HG02840 (cell line): ENCODE measurements at regions not wholly inside any gene's neighbourhood (a gene's known extent, or its start where the extent isn't known, plus 50 kb on each side); places are given as distances from the start of the nearest gene placed in this dataset.

ENCODE experiments used
- ATAC-seq: cut with Tn5 transposase; IDR thresholded peaks from one replicate; pipeline ENCODE4 v1.9.1; 2021; ENCODE audit warnings: mild to moderate bottlenecking, moderate library complexity, moderate number of reproducible peaks; ENCODE audit not compliant: unreplicated experiment, low FRiP score

DNA sequence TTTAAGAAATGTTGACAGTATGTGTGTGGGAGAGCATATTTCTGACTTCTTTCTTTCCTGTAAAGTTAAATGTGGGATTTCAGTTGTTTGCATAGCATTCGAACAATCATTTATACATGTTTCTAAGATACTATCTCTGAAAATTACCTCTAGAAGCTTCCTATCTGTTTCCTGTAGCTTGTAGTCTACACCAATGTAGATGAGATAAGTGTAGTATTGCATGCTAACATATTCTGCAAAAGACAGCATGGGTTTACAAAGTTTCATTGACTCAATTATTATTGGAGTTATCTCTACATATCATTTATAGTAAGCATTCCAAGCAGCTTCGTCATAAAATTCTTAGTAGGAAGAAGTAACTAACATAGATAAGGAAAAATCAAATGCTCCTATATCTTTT, 98.9 kb upstream of the DPYD start:
- no peak for ATAC-seq

DNA sequence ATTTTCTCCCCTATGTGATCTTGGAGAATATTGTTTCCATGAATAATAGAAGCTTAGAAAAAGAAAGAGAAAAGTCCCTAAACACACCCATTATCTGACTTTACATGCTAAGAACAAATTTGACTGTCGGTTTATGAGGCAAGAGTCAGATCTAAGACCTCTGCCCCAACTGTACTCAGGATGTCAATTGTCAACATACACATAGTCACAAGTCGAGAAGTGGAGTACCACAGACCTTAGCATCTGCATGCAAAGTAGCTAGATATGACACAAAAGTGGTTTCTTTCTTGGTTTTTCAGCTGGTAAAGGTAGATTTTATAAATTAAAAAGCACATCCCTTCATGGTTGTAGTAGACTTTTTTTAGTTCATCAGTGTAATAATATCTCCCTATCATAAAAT, 97.2 kb upstream of the DPYD start:
- ATAC-seq: no peak

DNA sequence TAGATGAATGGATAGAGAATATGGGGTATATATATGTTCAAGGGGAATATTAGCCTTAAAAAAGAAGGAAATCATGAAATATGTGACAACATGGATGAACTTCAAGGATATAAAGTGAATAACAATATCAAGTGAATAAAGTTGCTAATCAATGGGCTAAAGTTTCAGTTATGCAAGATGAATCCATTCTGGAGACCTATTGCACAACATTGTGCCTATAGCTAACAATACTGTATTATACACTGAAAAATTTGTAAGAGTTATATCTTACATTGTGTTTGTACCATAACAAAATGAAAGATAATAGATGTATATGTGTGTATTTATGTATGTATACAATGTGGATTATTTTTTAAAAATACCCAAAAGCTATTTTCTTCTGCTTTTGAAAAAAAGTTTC, 96.3 kb upstream of the DPYD start:
- no peak for ATAC-seq

DNA sequence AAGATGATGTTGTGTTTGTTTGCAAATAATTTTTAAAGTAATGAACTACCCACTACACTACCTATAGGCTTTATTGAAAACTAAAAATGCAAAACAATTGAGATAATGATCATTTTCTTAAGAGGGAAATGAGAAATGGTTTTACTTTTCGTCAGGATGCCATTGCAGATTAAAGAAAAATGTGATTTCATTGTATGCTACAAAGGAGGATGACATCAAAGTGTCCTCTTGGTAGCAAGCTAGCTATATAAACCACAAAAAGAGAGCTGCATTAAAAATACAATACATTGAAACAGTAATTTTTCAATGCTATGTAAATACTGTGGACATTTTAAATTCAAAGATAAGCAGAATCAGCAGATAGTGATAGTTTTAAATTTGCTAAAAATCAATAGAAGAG, 87.5 kb upstream of the DPYD start:
- no peak for ATAC-seq

DNA sequence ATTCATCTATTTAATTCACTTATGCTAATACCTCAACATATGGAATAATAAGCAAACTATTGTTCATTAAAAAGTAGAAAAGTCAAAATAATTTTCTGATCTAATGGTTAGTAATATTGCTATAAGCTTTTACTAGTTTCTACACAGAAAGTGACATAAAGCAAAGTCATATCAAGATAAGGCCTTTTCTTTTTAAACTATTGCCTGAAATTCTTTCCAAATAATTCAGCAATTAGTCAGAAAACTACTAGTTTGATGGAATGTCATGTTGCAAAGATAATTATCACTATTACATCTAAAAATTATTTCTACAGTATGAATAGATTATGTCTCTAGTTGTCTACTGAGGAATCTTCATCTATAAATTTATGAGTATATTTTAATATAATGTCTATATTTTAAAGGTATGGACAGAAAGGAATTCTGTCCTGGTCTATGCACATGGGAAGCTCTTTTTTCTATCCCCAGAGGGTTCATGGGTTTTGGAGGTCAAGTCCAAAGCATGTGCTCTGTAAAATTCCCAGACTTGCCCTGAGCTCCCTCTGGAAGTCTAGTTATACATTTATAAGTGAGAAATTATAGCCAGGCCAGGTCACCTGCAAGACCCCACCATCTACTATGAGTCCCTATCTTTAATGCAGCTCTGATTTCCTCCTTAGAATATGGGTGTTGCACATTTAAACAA, 84.6 kb upstream of the DPYD start:
- ATAC-seq: no peak

DNA sequence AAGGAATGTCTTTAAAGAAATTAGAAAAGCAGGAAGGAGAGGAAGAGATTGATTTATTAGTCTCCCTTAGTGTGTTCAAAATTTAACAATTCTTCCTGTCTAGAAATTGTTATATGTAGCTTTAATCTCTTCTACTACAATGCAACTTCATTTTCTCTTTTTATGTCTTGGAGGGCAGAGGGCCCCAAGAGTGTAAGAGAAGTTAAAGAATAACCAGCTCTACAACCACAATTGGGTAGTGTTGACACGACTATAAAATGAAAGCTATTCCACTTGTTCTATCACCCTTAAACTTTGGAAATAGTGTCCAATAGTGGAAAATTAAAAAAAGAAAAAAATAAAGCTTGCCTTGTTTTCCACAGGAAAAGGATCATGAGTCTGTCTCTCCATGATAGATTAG, 82.6 kb upstream of the DPYD start:
- ATAC-seq: no peak

GRCh38 chr1:98002288-98002687, 81.5 kb upstream of the DPYD start:
- no peak for ATAC-seq

- no peak for ATAC-seq
Observed at GRCh38 chr1:98001764-98002163, 80.9 kb upstream of the DPYD start.

DNA sequence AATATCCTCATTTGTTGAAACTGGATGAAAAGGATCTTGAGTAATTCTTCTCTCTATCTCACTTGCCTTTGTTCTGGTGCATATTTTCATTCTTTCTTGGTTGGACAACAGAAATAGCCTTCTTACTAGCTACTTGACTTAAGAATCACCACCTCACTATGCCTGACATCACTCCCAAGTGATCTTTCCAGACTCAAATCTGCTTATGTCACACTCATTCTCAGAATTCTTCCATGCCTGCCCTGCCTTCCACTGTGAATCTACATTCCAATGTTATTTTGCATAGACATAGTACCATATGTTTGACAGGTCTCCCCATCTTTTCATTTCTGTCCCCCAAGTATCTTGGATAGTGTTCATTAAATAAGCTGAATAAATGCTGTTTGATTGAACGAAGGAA, 78.5 kb upstream of the DPYD start:
- no peak for ATAC-seq

- no peak for ATAC-seq
Observed at GRCh38 chr1:97996880-97997279, 76.0 kb upstream of the DPYD start.

GRCh38 chr1:97989094-97989680, 68.4 kb upstream of the DPYD start:
- no peak for ATAC-seq

- no peak for ATAC-seq
Observed at GRCh38 chr1:97986041-97987005, 65.5 kb upstream of the DPYD start.

DNA sequence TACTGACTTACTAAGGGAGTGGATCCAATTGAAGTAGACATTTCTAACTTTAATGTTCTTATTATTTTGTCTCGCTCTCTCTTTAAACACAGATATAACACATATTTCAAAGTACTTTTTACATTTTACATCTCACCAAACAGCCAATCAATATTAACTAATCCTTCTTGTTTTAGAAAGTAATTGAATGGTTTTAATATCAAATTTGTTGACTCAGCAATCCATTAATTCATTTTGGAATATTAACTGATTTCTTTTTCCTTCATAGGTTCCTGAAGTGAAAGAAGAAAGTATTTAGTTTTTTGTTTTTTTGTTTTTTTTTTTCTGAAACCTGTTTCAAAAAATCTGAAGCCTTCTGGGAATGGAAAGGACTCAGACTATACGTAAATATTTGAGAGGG, 62.3 kb upstream of the DPYD start:
- ATAC-seq: no peak

DNA sequence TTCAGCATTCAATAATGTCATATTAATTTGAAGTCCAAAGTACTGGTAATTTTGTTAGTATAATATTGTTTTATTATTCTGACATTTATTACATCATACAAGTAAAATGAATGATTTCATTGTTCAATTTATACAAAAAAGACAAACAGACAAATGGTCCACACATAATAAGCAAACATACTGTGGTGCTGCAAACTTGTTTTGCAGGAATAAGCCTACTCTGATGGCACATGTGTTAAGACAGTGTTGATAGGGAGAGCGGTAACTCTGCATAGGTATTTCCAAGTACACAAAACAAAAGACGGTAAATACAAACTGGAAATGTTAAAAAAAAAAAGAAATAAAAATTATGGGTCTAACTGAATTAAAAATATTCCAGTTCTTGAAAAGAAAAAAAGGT, 59.7 kb upstream of the DPYD start:
- ATAC-seq: no peak

DNA sequence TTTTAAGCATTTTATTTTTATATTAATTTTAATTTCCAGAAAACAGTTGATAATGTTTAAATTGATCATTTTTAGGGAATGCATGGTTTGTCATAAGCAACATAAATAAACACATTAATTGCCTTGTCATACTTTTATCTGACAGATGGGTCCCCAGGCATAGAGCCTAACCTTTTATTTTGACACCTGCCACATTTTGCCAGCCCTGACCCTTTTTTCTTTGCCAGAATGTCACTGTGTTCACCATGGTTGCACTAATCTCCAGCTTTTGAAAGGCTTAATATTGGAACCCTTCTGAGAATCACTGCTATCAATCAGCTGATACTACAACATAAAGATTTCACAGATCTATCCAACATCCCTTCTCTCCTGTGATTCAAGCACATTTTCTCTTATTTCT, 56.0 kb upstream of the DPYD start:
- no peak for ATAC-seq
